Suprapubic skin (tissue), 3 donors: ENCODE measurements at regions not wholly inside any gene's neighbourhood (a gene's known extent, or its start where the extent isn't known, plus 50 kb on each side); places are given as distances from the start of the nearest gene placed in this dataset.
"Not testable (repeated sequence)": the region's sequence is repeated elsewhere in the genome, so short reads cannot be mapped to it uniquely, and the experiment has no call there.

Experiments used
- POLR2A ChIP-seq, 2 donors: fragments of 450-650 bp; IDR thresholded peaks; one replicate each; pipeline ENCODE4 v1.6.1; 2017; ENCODE audit warnings: antibody characterized with exemption in 2 of 2, mild to moderate bottlenecking in 2 of 2, moderate library complexity in 2 of 2
- TF ChIP-seq, protein P1 (sequence below), 2 donors: fragments of 200-600 bp in 1 of 2; fragments of 450-650 bp in 1 of 2; sonication (generic) in 1 of 2; IDR thresholded peaks; one replicate each; pipeline ENCODE4 v1.5.1; 2016 to 2019; ENCODE audit warnings: antibody characterized with exemption in 2 of 2, mild to moderate bottlenecking in 1 of 2, moderate library complexity in 1 of 2

DNA sequence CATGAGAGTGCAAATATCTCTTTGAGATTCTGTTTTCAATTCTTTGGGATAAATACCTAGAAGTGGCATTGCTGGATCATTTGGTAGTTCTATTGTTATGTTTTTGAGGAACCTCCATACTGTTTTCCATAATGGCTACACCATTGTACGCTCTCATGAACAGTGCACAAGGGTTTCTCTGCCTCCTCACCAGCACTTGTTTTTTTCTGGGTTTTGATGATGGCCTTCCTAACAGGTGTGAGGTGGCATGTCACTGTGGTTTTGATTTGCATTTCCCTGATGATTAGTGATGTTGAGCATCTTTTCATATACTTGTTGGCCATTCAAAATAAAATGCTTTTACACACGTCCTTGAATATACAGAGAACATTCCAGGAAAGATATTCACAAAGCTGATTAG is 96.2 kb downstream of the CDRT15L2 start:
- not testable (repeated sequence) for TF ChIP-seq POLR2A (IDR thresholded peaks at IDR 0.05)
- TF ChIP-seq, protein P1, sequence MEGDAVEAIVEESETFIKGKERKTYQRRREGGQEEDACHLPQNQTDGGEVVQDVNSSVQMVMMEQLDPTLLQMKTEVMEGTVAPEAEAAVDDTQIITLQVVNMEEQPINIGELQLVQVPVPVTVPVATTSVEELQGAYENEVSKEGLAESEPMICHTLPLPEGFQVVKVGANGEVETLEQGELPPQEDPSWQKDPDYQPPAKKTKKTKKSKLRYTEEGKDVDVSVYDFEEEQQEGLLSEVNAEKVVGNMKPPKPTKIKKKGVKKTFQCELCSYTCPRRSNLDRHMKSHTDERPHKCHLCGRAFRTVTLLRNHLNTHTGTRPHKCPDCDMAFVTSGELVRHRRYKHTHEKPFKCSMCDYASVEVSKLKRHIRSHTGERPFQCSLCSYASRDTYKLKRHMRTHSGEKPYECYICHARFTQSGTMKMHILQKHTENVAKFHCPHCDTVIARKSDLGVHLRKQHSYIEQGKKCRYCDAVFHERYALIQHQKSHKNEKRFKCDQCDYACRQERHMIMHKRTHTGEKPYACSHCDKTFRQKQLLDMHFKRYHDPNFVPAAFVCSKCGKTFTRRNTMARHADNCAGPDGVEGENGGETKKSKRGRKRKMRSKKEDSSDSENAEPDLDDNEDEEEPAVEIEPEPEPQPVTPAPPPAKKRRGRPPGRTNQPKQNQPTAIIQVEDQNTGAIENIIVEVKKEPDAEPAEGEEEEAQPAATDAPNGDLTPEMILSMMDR (IDR thresholded peaks at IDR 0.05): not testable (repeated sequence)
